Right renal cortex interstitium (tissue), 3 donors: ENCODE measurements at regions not wholly inside any gene's neighbourhood (a gene's known extent, or its start where the extent isn't known, plus 50 kb on each side); places are given as distances from the start of the nearest gene placed in this dataset.

Experiments used
- DNase-seq, 3 donors: peaks; one replicate each; pipeline ENCODE4 v3.0.0-alpha.2; 2013; ENCODE audit warnings: low read depth in 3 of 3, low spot score in 2 of 3

DNA sequence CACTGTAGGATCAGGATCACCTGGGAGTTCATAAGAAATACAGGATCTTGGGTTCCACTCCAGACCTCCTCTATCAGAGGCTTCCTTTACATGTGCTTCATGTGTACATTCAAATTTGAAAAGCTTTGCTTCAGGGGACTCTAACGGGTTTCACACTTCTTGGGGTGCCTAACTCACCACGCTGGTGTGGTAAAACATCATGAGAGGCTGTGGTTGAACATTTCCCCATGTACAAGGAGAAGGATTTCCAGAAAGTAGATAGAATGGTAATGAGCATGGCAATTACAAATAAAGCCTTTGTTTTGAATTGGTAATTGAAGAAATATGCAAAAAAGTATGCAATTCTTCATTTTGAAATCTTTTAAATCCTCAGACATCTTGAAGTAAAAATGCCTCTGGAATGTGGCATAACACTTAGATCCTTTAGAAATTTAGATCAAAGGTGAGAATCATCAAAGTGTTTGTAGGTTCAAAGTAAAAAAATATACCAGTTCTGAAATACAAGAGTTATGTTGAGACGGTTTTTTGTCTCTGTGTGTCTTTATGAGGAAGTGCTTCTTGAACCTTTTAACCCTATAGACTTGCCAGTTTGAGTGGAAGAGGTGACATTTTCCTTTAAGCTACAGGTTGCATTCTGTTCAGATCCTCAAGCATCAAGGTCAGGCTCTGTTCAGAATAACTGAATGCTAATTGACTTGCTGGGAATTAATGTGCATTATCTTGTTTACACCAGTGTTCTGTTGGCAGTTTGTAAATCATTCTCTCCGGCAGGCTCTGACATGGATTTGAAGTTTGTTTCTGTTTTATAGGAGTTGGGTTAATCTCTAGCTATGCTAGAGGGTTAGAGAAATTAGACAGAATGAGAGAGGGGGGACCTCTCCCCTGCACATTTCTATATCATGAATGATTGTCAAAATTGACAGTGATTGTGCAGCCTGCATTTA, 415.3 kb downstream of the MAN2A1 start:
- DNase-seq, result no peak

GRCh38 chr5:110105692-110106091, 416.0 kb downstream of the MAN2A1 start:
- no peak for DNase-seq

GRCh38 chr5:110106750-110107149, 417.0 kb downstream of the MAN2A1 start:
- DNase-seq, result no peak

DNA sequence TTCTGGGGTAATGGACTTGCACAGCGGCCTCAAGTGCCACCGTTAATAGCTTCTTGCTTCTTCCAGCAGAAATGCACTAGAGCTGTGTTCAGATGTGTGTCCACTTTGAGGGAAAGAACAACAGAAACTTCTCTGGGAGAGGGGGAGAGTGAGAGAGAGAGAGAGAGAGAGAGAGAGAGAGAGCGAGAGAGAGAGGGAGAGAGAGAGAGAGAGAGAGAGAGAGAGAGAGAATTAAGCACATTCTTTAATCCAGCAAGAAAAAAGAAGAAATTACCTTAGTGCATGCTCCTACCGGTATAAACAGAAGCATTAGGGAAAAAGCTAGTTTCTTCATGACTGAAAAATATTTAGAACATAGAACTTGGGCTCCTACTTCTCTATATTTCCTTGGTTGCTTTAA, 418.8 kb downstream of the MAN2A1 start:
- no peak for DNase-seq

DNA sequence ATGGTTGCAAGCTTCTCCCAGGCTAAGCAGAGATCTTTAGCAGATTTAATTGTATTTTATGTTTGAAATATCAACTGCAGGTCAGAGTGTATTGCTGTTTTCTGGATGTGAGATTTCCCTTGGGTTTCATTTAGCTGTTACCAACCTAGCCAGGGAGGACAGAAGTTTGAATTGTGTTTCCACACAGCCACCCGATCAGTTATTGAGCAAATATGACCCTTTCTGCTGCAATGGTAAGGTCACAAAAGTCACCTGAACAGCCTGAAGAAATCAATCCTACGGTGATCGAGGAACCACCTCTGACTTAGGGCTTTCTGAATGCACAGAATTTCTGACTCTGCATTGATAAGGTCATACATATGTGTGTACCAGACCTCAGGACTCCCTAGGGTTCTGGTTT, 419.9 kb downstream of the MAN2A1 start:
- no peak for DNase-seq

DNA sequence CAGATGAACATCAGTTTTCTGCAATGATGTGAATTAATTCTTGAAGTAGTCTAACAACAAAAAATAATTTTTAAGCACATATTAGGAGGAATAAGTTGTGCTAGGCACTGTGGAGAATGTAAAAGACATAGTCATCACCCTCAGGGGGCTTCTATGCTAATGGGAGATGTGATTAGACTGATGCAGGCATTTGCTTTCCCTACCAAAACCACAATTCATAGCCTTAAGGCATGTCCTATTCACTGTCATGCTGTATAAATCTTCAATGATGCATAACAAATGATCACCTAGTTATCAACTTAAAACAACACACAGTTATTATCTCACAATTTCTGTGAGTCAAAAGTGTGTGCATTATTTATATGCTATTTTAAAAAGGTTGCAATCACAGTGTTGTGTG, 422.6 kb downstream of the MAN2A1 start:
- no peak for DNase-seq

GRCh38 chr5:110115503-110115902, 425.8 kb downstream of the MAN2A1 start:
- no peak for DNase-seq

GRCh38 chr5:110116539-110116938, 426.8 kb downstream of the MAN2A1 start:
- DNase-seq, result no peak

GRCh38 chr5:110134963-110135935, 445.5 kb downstream of the MAN2A1 start:
- no peak for DNase-seq

DNA sequence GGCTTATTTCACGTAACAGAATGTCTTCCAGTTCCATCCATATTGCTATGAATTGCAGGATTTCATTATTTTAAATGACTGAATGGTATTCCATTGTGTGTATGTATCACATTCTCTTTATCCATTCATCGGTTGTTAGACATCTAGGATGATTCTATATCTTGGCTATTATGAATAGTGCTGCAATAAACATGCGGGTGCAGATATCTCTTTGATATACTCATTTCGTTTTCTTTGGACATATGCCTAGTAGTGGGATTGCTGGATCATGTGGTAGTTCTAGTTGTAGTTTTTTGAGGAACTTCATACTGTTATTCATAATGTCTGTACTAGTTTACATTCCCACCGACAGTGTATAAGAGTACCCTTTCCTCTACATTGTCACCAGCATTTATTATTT, 460.5 kb downstream of the MAN2A1 start:
- DNase-seq, result no peak

DNA sequence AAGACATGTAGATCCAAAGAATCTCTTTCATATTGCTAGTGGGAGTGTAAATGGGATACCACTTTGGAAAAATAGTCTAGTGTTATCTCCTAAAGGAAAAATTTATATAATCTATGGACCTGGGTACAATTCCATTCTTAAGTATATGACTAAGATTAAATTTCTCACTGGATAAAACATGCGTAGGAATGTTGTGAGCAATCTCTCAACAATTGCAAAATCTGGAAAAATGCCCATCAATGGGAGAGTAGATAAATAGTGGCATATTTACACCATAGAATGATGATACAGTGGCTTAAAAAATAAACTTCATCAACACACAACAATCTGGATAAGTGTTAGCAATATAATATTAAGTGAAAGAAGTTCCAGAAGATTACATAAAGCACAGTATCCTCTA, 469.5 kb downstream of the MAN2A1 start:
- DNase-seq, result no peak

DNA sequence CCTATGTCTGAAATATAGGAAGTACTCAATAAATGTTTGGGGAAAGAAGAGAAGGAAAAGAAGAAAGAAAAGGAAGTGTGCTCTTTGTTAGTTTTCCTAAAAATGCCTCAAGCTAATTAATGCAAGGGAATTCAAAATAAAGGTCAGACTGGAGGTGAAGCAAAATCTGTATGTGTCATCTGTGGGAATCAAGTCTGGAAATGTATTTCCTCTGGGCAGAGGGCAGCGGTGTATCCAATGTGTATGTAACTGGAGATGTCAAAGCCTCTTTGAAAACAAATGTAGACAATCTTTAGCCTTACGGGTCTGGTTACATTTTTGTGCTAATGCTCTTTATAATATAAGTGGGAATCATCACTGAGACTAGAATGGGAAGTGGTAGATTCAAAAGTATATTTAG, 471.4 kb downstream of the MAN2A1 start:
- DNase-seq, result no peak

DNA sequence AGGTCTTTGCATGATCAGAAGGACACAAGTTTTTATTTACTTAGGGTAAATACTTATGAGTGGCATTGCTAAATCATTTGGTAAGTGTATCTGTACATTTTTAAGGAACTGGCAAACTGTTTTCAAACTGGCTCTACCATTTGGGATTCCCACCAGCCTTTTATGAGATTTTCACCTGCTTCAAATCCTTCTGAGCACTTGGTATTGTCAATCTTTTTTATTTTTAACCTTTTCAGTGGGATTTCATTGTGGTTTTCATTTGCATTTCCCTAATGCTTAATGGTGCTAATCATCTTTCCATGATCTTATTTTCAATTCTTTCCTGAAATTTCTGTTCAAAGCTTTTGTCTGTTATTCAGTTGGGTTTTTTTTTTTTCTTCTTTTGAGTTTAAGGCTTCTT, 475.6 kb downstream of the MAN2A1 start:
- no peak for DNase-seq

DNA sequence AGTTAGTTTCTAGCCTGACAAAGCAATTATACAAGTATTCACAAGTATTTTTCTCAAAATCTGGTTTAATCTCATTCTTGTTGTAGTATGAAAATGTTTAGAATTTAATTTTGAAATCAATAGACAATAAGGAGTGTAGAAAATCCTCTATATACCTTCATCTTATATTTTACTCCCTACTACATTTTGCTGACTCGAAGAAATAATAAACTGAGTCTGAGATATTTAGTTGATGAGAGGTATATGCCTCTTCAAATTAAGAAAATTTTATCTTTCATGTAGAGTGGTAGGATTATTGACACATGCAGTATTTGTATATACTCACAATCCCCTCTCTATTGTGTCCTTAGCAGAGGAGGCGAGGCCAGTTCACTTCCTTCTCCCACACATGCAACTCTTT, 477.7 kb downstream of the MAN2A1 start:
- no peak for DNase-seq

DNA sequence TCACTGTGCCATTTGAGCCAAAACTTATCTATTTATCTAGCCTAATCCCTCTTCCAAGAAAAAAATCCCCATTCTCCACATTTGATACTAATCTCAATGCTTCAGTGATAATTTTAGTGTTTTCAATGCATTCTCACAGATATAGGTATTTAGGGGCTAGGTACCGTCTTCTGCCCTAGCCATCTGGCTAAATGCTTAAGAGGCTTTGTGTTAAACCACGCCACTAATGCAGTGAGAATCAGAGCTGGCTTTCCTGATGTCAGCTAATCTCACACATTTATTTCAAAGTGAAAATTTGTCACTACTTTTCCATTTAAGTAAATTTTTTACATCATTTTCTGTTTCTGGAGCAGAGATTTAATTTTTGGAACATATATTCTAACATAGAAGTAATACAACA, 479.7 kb downstream of the MAN2A1 start:
- no peak for DNase-seq

- no peak for DNase-seq
Observed at GRCh38 chr5:110177729-110178128, 488.0 kb downstream of the MAN2A1 start.

- no peak for DNase-seq
Observed at GRCh38 chr5:110179321-110179720, 489.6 kb downstream of the MAN2A1 start.

- no peak for DNase-seq
Observed at GRCh38 chr5:110194191-110194590, 504.5 kb downstream of the MAN2A1 start.

- no peak for DNase-seq
Observed at GRCh38 chr5:110195288-110195687, 505.6 kb downstream of the MAN2A1 start.

DNA sequence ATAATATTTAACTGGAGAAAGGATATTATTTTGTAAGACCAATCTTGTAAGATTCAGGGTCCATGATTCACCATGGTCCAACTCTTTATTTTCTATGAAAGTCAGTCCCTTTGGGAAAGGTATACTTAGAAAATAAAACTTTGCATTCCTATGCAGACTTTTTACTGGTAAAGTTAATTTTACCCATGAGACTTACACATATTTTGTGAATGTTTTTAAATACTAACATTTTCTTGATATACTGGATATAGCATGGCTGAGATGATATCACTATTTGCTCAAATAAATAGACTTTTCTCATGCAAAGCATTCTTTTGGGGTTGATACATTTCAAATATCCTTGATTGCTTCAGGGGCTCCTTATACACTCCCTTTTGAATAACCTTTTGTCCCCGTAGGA, 512.1 kb downstream of the MAN2A1 start:
- no peak for DNase-seq

DNA sequence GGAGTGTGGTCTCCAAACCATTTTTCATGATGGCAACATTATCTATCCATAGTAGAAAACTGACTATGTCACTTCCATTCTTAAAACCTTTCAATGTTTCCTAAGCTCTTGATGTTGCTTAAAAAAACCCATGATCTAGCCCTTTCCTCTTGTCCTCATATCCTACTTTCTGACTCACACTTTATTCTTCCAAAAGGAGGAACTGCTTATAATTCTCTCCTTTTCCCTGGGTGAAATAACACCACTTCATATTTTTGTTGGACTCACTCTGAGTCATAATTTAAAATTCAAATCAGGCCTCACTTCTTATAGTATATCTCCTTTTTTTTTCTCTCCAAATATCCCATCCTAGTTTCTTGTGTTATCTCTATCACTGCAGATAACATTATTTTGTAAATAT, 513.9 kb downstream of the MAN2A1 start:
- no peak for DNase-seq

DNA sequence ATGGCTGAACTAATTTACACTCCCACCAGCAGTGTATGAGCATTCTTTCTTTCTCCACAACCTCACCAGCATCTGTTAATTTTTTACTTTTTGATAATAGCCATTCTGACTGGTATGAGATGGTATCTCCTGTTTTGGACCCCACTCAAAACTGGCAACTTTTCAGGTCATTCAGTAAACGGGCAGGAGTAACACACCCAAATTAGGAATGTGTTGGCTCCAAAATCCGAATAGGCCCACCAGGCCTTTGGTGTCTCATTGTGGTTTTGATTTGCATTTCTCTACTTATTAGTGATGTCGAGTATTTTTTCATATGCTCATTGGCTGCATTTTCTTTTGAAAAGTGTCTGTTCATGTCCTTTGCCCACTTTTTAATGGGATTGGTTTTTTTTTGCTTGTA, 517.1 kb downstream of the TMEM232 start:
- DNase-seq, result no peak
